22Rv1 (cell line): ENCODE measurements at regions not wholly inside any gene's neighbourhood (a gene's known extent, or its start where the extent isn't known, plus 50 kb on each side); places are given as distances from the start of the nearest gene placed in this dataset.
"Not testable (repeated sequence)": the region's sequence is repeated elsewhere in the genome, so short reads cannot be mapped to it uniquely, and the experiment has no call there.

ENCODE experiments used
- ZFX ChIP-seq: fragments of 450-650 bp; IDR thresholded peaks from 2 replicates; pipeline ENCODE4 v1.6.1; 2017; ENCODE audit warnings: antibody characterized with exemption, borderline replicate concordance
- TF ChIP-seq, protein P1 (sequence below): fragments of 450-650 bp; IDR thresholded peaks from 2 replicates; pipeline ENCODE4 v1.5.1; 2017; ENCODE audit warnings: mild to moderate bottlenecking

DNA sequence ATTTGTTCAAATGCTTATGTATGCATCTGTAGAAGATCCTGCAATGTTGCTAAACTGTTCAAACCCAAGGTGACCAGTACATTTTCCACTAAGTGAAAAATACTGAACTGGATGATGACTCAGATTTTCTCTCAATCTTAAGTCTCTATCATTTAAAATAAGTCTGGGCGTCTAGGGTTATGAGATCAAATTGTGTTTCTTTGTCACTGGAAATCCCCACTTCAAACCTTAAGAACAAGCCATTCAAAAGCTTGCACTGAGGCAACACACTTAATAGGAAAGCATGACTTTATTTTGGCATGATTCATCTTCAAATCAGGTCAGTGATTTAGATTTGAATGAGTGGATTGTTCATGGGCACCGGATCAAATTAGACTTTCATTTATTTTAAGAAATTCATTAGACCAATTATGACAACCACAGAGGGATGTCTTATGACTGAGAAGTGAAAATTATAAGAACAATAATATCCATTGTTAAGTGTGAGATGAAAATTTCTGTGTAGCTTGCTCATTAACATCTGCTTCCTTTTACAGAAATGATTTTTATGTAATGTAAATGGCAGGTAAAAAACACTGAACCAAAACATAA lies 203.6 kb downstream of the ANKRD30BL start:
- TF ChIP-seq, protein P1, sequence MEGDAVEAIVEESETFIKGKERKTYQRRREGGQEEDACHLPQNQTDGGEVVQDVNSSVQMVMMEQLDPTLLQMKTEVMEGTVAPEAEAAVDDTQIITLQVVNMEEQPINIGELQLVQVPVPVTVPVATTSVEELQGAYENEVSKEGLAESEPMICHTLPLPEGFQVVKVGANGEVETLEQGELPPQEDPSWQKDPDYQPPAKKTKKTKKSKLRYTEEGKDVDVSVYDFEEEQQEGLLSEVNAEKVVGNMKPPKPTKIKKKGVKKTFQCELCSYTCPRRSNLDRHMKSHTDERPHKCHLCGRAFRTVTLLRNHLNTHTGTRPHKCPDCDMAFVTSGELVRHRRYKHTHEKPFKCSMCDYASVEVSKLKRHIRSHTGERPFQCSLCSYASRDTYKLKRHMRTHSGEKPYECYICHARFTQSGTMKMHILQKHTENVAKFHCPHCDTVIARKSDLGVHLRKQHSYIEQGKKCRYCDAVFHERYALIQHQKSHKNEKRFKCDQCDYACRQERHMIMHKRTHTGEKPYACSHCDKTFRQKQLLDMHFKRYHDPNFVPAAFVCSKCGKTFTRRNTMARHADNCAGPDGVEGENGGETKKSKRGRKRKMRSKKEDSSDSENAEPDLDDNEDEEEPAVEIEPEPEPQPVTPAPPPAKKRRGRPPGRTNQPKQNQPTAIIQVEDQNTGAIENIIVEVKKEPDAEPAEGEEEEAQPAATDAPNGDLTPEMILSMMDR, result not testable (repeated sequence)
- not testable (repeated sequence) for TF ChIP-seq ZFX
